ENCODE measurements at regions not wholly inside any gene's neighbourhood (a gene's known extent, or its start where the extent isn't known, plus 50 kb on each side); places are given as distances from the start of the nearest gene placed in this dataset.
A peak's percentile ranks its signal among the peaks of the same experiment; 100 is the strongest.

- peak; percentile 86 to 87 for DNase-seq (ENCODE audit: low read depth in 2 of 2)
These were observed 268.8 kb downstream of the DLEU7 start for GRCh38 chr13:50574731-50575130.

DNA sequence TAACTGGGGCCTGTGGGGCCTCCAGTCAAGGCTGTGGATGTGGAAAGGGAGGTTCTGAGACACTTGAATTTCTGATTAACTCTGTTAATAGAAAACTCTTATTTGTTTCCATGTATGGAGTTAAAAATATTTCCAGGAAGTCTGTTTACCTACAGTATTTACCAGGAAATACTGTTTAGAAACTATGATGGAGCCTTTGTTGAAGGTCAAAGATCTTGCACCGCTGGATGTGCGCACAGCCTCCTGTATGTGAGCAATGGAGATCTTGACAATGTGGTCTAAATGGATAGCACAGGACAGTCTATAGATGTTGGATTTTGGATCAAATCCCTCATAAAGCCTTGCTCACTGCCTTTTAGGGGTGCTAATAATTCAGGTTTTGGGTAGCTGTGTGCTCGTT, 268.4 kb downstream of the DLEU7 start:
- no peak for DNase-seq (ENCODE audit: low read depth in 2 of 2)

DNA sequence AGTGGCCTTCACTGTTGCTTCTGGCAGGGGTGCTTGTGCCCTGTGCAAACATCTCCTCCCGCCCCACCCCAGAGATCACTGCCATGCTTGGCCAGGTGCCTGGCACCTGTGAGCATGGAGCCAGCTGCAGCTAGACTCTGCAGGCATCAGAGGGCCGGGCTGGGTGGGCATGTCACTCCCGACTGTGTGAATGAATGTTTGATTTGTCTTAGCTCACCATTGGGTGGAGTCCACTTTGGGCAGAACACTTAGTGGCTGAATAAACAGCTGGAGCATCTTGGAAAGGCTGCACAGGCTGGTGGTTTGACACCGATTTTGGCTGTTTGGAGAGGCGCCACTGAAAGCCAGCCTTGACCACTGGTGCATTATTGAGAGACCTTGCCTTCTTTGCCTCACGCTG, 267.3 kb downstream of the DLEU7 start:
- no peak for DNase-seq (ENCODE audit: low read depth in 2 of 2)

- DNase-seq (ENCODE audit: low read depth in 2 of 2): no peak
These were observed 265.7 kb downstream of the DLEU7 start for GRCh38 chr13:50577806-50578205.

GRCh38 chr13:50580684-50581305, 262.7 kb downstream of the DLEU7 start:
- no peak for DNase-seq (ENCODE audit: low read depth in 2 of 2)

- DNase-seq (ENCODE audit: low read depth in 2 of 2): no peak
These were observed 261.8 kb downstream of the DLEU7 start for GRCh38 chr13:50581586-50582196.

DNA sequence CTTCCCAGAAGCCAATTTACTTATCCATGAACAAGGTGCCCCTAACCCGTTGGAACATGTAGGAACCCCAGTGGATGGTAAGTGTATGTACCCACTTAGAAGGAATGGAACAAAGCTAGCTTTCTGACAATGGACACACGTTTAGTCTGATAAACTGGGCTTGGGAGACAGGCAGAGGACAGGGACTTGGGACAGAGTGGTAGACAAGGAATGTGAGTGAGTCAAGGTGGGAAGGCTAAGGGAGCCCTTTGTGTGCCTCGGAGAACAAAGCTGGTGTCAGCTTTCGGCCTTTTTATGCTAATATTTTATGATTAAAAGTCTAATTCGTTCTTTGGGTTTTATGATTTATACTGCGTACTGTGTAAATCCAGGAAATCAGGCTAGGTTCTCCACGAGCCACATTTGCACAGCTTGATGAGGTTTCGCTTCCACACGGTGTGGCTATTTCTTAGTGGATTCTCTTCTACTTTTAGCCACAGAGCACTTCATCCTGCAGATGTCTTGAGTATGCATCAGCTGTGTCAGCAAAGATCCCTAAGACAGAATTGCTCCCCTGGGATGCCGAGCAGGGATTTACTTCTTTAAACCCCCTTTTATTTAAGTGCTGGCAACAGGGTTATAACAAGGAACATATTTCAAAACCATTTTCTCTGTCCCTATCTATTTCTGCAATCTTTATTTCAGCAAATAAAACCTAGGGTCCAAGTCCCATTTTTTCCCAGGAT, 258.5 kb downstream of the DLEU7 start:
- peak; percentile 78 to 79 for DNase-seq (ENCODE audit: low read depth in 2 of 2)

- DNase-seq (ENCODE audit: low read depth in 2 of 2): no peak
These were observed 257.6 kb downstream of the DLEU7 start for GRCh38 chr13:50585674-50586413.

DNA sequence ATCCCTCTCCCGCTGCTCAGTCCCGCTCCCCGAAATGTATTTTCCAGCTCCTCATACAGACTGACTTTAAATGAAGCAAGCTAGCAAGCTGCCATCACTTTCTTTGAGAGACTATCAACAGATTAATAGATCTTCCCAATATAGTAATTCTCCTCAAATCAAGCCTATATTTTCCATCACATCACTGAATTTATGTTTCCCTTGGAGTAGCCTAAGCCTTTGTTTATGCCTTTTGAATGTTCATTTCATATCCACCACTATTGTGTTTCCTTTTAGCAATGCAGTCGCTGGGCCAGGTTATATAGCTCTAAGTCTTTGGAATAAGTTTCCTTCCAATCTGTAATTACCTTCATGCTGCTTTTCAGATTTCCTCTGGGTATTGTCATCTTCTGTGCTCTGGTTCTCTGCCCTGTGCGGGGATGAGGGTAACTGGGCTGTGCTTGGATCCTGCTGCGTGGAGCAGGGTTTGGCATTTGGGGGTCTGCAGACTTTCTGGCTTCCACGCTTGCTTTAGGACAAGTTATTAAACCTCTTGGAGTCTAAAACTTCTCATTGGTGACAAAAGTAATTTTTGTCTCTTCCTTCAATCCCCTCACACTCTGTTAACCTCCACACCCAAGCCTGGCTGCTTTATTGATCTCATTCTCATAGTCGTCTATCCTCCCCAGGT, 256.9 kb downstream of the DLEU7 start:
- DNase-seq (ENCODE audit: low read depth in 2 of 2): no peak

DNA sequence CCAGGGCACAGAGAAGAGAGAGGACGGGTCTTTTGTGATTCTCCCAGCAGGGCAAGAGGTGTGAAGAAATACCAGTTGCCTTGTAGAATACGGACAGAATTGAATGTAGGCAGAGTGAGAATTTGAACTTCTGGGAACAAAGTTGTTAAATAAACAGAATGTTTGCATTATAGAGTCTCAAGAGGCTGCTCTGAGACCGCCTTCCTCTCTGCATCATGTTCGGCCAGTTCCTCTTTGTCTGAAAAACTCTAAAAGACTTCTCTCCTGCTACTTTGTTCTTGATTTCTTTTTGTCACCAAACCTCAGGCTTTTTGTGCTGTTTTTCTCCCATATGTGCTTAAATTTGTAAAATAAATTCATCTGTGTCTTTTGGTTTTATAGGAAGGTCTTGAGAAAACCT, 256.4 kb downstream of the DLEU7 start:
- DNase-seq (ENCODE audit: low read depth in 2 of 2): no peak

DNA sequence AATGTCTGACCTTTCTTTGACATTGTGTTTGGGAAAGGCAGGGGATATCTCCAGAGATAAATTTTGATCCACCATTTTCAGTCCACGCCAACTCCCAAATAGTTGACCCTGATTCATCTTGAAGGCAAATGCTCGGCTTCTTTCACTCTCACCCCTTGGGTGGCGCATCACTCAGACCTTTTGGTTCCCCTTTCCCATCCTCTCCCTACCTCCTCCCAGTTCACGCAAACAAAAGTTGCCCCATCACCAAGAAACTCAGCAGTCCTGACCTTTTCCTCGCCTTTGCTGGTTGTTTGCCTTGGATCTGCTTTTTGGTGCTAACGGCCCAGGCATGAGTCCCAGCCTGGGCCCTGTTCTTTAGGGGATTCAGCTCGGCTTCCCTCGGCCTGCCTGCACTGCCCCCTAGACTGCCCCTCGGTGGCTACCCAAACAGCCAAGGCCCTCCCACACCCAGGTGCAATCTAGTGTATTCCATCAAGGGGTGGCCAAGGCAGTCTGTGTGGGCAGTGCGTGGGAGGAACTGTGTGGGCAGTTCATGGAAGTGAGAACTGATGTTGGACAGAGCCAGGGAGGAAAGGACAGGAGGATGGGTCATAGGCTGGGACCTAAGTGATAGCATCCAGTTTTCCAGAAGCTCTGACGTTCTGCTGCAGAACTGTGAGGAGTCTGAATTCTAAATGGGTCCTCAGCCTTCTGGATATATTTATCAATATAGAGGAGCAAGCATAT, 255.7 kb downstream of the DLEU7 start:
- DNase-seq (ENCODE audit: low read depth in 2 of 2): no peak

- DNase-seq (ENCODE audit: low read depth in 2 of 2): no peak
These were observed 254.9 kb downstream of the DLEU7 start for GRCh38 chr13:50588491-50589130.

DNA sequence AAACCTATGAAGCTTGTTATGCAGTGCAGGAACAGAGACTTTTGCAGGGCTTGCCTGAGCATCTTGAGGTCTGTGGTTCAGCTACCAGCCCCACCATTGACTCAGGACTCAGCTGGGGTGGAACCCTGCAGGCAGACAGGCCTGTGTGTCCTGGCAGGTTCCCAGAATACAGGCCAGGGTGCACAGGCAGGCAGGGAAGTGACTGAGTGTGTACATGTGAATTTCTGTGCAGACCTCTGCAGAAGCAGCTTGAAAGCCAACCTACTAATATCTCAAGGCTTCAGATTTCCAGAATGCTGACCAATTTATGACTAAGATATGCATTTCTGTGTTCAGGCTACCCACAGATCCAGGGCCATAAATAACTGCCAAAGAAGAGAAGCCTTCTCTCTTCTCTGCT, 254.4 kb downstream of the DLEU7 start:
- DNase-seq (ENCODE audit: low read depth in 2 of 2): peak; percentile 96 to 98

DNA sequence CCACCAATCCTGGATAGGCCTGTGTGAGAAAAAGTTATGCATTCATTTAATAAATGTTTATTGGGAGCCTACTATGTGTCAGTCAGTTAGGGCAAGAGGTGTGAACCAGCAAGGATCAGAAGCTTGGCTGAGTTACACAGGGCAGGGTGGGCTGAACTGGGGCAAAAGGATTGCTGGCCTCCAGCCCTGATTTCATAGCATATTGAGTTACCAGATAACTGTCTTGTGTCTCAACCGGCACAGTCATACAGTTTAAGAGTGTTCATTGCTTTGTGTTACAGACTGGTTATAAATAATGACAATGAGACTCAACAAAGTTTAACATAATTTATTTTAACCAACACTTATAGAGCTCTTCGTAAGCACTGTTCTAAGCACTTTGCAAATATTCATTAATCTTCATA, 253.8 kb downstream of the DLEU7 start:
- peak; percentile 85 to 88 for DNase-seq (ENCODE audit: low read depth in 2 of 2)

DNA sequence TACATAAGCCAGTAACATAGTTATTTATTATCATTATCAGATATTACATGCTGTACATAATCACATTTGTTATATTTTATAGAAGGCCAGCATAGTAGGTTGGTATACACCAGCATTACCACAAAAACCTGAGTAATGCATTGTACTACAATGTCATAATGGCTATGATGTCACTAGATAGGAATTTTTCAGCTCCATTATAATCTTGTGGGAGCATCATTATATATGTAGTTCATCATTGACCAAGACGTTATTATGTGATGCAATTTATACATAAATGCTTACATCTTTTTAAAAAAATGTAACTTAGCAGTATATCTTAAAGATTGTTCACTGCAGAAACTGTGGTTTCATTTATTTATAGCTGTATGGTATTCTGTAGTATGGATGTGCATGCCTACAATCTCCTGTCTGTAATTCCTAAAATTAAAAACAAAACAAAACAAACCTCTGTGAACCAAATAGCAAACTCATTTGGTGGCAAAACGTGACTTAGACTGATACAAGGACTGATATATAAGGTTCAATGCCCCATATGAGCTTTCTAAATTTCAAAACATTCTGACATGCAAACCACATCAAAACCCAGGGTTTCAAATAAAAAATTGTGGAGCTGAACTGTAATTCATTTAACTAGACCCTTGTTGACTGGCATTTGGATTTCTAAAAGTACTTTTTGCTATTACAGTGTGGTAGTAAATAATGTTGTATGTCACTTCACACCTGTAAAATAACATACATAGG, 250.9 kb downstream of the DLEU7 start:
- peak; percentile 93 for DNase-seq (ENCODE audit: low read depth in 2 of 2)

- no peak for DNase-seq (ENCODE audit: low read depth in 2 of 2)
These were observed 250.3 kb downstream of the DLEU7 start for GRCh38 chr13:50593207-50593606.

DNA sequence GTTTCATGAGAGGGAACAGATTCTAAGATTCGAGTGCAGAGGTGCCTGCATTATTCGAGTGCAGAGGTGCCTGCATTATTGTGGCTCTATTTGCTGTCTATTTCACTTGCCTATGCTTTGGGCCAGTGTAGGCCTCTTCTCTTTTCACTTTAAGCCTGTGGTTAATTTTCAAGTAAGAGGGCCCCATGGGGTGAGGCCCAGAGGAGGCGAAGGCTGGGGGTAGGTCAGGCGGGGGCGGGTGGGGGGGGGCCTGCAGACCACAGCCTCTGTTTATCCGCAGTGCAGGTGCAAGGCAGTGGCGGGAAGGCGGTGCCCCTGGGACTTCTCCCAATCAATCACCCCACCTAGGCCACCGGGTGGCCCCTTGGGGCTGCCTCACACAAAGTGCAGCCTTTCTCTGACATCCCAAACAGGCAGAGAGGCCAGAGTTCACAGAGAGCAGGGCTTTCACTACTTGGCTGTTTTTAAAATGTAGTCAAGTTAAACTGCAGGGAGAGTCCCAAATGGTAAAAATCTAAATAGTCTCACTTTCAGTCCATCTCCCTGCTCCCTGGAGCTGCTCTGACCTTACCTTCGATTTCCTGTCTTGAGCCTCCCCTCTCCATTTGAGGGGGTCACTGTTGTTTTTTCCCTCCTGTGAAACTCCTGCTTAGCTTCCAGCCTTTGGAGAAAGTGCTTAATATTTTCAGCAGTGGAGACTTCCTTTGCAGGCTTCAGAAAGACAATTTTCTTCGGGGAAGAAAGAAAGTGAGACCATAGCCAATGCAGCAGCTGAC, 249.0 kb downstream of the DLEU7 start:
- DNase-seq (ENCODE audit: low read depth in 2 of 2): no peak

DNA sequence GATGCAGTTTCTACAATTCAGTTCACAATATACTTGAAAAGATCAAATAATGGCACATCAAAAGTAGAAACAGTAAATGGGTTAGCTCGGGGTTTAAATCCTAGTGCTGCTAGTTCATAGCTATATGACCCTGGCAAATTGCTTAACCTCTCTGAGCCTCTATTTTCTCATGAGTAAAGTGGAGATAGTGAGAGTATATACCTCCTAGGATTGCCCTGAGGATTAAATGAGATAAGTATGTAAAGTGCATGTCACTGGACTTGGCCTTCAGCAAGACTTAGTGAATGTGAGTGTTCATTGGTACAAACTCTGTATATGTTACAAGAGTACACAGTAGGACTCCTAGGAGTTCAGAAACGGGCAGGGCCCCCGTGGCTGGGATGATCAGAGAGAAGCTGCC, 248.3 kb downstream of the DLEU7 start:
- no peak for DNase-seq (ENCODE audit: low read depth in 2 of 2)

- DNase-seq (ENCODE audit: low read depth in 2 of 2): no peak
These were observed 247.3 kb downstream of the DLEU7 start for GRCh38 chr13:50596156-50596555.

Measured in fibroblast of skin of left quadriceps (primary cell).